CD4-positive, alpha-beta T cell treated with Interferon alpha-2 for 1 hour (primary cell): ENCODE measurements at regions not wholly inside any gene's neighbourhood (a gene's known extent, or its start where the extent isn't known, plus 50 kb on each side); places are given as distances from the start of the nearest gene placed in this dataset.
"Not testable (repeated sequence)": the region's sequence is repeated elsewhere in the genome, so short reads cannot be mapped to it uniquely, and the experiment has no call there.

ENCODE experiments used
- DNase-seq, 2 donors: peaks; one replicate each; pipeline ENCODE4 v3.0.0-alpha.2; 2020 to 2022

GRCh38 chr1:196160066-196160795 lies 448.0 kb downstream of the KCNT2 start:
- DNase-seq = no peak

GRCh38 chr1:196155586-196155985 lies 452.7 kb downstream of the KCNT2 start:
- DNase-seq = no peak

GRCh38 chr1:196152975-196153374 lies 455.3 kb downstream of the KCNT2 start:
- no peak for DNase-seq

GRCh38 chr1:196152086-196152485 lies 456.2 kb downstream of the KCNT2 start:
- no peak for DNase-seq

- peak in 1 of 2 donors; percentile 36 for DNase-seq
Measured at GRCh38 chr1:196148367-196148970, 459.8 kb downstream of the KCNT2 start.

- no peak for DNase-seq
Measured at GRCh38 chr1:196147530-196147929, 460.7 kb downstream of the KCNT2 start.

- not testable (repeated sequence) for DNase-seq
Measured at GRCh38 chr1:196145151-196145550, 463.1 kb downstream of the KCNT2 start.

- DNase-seq = no peak
Measured at GRCh38 chr1:196144588-196144987, 463.7 kb downstream of the KCNT2 start.

GRCh38 chr1:196143602-196144342 lies 464.5 kb downstream of the KCNT2 start:
- DNase-seq = no peak

GRCh38 chr1:196142111-196142640 lies 466.1 kb downstream of the KCNT2 start:
- no peak for DNase-seq

GRCh38 chr1:196136396-196136795 lies 471.8 kb downstream of the KCNT2 start:
- no peak for DNase-seq

- no peak for DNase-seq
Measured at GRCh38 chr1:196131691-196132090, 476.5 kb downstream of the KCNT2 start.

GRCh38 chr1:196128835-196129234 lies 479.4 kb downstream of the KCNT2 start:
- DNase-seq = no peak

GRCh38 chr1:196121181-196121580 lies 487.1 kb downstream of the KCNT2 start:
- DNase-seq = no peak

- DNase-seq = no peak
Measured at GRCh38 chr1:196115646-196116045, 492.6 kb downstream of the KCNT2 start.

- DNase-seq = no peak
Measured at GRCh38 chr1:196114193-196114592, 494.0 kb downstream of the KCNT2 start.

GRCh38 chr1:196108990-196109389 lies 499.2 kb downstream of the KCNT2 start:
- not testable (repeated sequence) for DNase-seq

- no peak for DNase-seq
Measured at GRCh38 chr1:196105901-196106300, 502.3 kb downstream of the KCNT2 start.

GRCh38 chr1:196102826-196103225 lies 505.4 kb downstream of the KCNT2 start:
- DNase-seq = no peak

GRCh38 chr1:196098000-196098399 lies 510.2 kb downstream of the KCNT2 start:
- no peak for DNase-seq

- no peak for DNase-seq
Measured at GRCh38 chr1:196094821-196095220, 513.4 kb downstream of the KCNT2 start.

- DNase-seq = no peak
Measured at GRCh38 chr1:196091397-196092135, 516.7 kb downstream of the KCNT2 start.

GRCh38 chr1:196090226-196090625 lies 518.0 kb downstream of the KCNT2 start:
- DNase-seq = no peak
